ENCODE measurements at regions not wholly inside any gene's neighbourhood (a gene's known extent, or its start where the extent isn't known, plus 50 kb on each side); places are given as distances from the start of the nearest gene placed in this dataset.

GRCh38 chr22:47802421-47802820, 1040.0 kb downstream of the TBC1D22A start:
- WGBS, 2 experiments (ENCODE audit: extremely low coverage in 2 of 2, insufficient read length in 1 of 2): 45% methylated on average over 2 of the region's 14 CpGs; no CpG with 5 or more reads in 1 of the 2 experiments
- no TSS peak for BruUV-seq (replicated peaks)
- in situ Hi-C loops (cut with MboI; ENCODE audit: low sequenced_read_pairs): no loop called here

More at GRCh38 chr22:47802421-47802820, 1040.0 kb downstream of the TBC1D22A start:
- H3K4ac ChIP-seq (ENCODE audit: low read depth, low read length): no peak overlapping the region
- no peak overlapping the region for H3K18ac ChIP-seq (ENCODE audit: low read depth, low read length)
- POLR2A ChIA-PET (ENCODE audit: unreplicated experiment): no interaction called here
- no peak overlapping the region for H3K56ac ChIP-seq (ENCODE audit: extremely low read depth, insufficient read depth, low read length)
- CTCF ChIA-PET: no interaction called here
- ATAC-seq (ENCODE audit: low read depth): no peak
- no peaks in the 10 kb centered on the region for H3K79me1 ChIP-seq (ENCODE audit: low read depth in 1 of 2, low read length in 2 of 2)
- H3K9me1 ChIP-seq (ENCODE audit: insufficient read depth, low read length): no peaks in the 10 kb centered on the region
- no peak overlapping the region for H4K5ac ChIP-seq (ENCODE audit: low read depth, low read length)
- peaks cover 39% of the 10 kb centered on the region for H3K9me3 ChIP-seq (ENCODE audit: control insufficient read depth, insufficient read depth, low read length)
- H3K4me2 ChIP-seq (ENCODE audit: low read depth, low read length): no peak overlapping the region
- H4K91ac ChIP-seq (ENCODE audit: insufficient read depth, low read depth, low read length): no peak overlapping the region
- no peak overlapping the region for H3K23ac ChIP-seq (ENCODE audit: low read depth, low read length)
- dilution Hi-C loops (cut with HindIII; ENCODE audit: low sequenced_read_pairs, unreplicated experiment): no loop called here
- H3K14ac ChIP-seq (replicated peaks; ENCODE audit: low read depth, low read length): no peak overlapping the region
- no peaks in the 10 kb centered on the region for H3K27me3 ChIP-seq (ENCODE audit: control insufficient read depth, insufficient read depth, low read length)
- H3K4me3 ChIP-seq (ENCODE audit: insufficient read depth, low read depth, low read length): no peak overlapping the region
- H2BK5ac ChIP-seq (ENCODE audit: low read depth, low read length, poor library complexity, severe bottlenecking): no peak overlapping the region
- TF ChIP-seq CEBPB (IDR thresholded peaks at IDR 0.05; ENCODE audit: low read depth, low read length): no peak
- no peak for TF ChIP-seq RFX5 (IDR thresholded peaks at IDR 0.05; ENCODE audit: low read depth, low read length)
- no peaks in the 10 kb centered on the region for H3K36me3 ChIP-seq (ENCODE audit: control insufficient read depth, insufficient read depth, low read length)
- no peaks in the 10 kb centered on the region for H3K4me1 ChIP-seq (ENCODE audit: control insufficient read depth, insufficient read depth, low read length)
- H3K9ac ChIP-seq (ENCODE audit: low read depth, low read length): no peak overlapping the region
- no peak overlapping the region for H2BK20ac ChIP-seq (ENCODE audit: low read depth, low read length)
- no peak overlapping the region for H2AK5ac ChIP-seq (ENCODE audit: low read depth, low read length)
- H2AFZ ChIP-seq (replicated peaks; ENCODE audit: low read length, poor library complexity): no peak overlapping the region
- H4K8ac ChIP-seq (ENCODE audit: low read depth in 2 of 2, low read length in 2 of 2): no peak overlapping the region
- intact Hi-C loops (cut with micrococcal nuclease): no loop called here
- no peak overlapping the region for H2BK15ac ChIP-seq (ENCODE audit: low read depth, low read length)
- no peak overlapping the region for H3K27ac ChIP-seq (ENCODE audit: insufficient read depth, low read length)
- no peak for DNase-seq
- H2BK120ac ChIP-seq (ENCODE audit: low read depth, low read length): no peak overlapping the region
- no peaks in the 10 kb centered on the region for H4K20me1 ChIP-seq (ENCODE audit: insufficient read depth, low read length)
- no peak overlapping the region for H2AK9ac ChIP-seq (replicated peaks; ENCODE audit: low read depth, low read length, poor library complexity)

Measured in IMR-90 (cell line).